H1 (cell line): ENCODE measurements at regions not wholly inside any gene's neighbourhood (a gene's known extent, or its start where the extent isn't known, plus 50 kb on each side); places are given as distances from the start of the nearest gene placed in this dataset.

ENCODE experiments used
- CTCF ChIA-PET: fragments of 300-600 bp; sonication (Branson Sonifier 250); formaldehyde crosslinking; loops from one replicate; lab custom pipeline; 2021; ENCODE audit not compliant: partially characterized antibody; lab: Charles Lee
- POLR2A ChIA-PET: fragments of 300-600 bp; sonication (Branson Sonifier 250); formaldehyde crosslinking; loops from one replicate; lab custom pipeline; 2021; ENCODE audit warnings: inconsistent platforms; ENCODE audit not compliant: partially characterized antibody; lab: Charles Lee
- DNase-seq, 2 experiments: peaks; one replicate each; pipeline versions ENCODE4 v3.0.0 to v3.0.0-alpha.2; 2010 to 2022; ENCODE audit warnings: low spot score in 2 of 2, low read depth in 1 of 2, mixed read lengths in 1 of 2
- FAIRE-seq: peaks from 2 replicates; lab custom pipeline; 2011; peaks lifted over from hg19 to GRCh38; lab: Jason Lieb, UNC
- H2AFZ ChIP-seq: 2 replicates; pipeline ENCODE4 v1.8.1; 2012; ENCODE audit warnings: low read length, inconsistent platforms
- H2AK5ac ChIP-seq: 2 replicates; pipeline ENCODE4 v1.6.1; 2013; ENCODE audit warnings: low read depth, low read length
- H2BK120ac ChIP-seq: replicated peaks from 2 replicates; pipeline ENCODE3; 2013; ENCODE audit warnings: low read depth, low read length, inconsistent platforms
- H2BK12ac ChIP-seq: 2 replicates; pipeline ENCODE4 v1.6.1; 2013; ENCODE audit warnings: low read depth, low read length
- H2BK15ac ChIP-seq: 2 replicates; pipeline ENCODE4 v1.6.1; 2013; ENCODE audit warnings: low read length
- H2BK20ac ChIP-seq: 2 replicates; pipeline ENCODE4 v1.6.1; 2013; ENCODE audit warnings: low read length
- H2BK5ac ChIP-seq: 2 replicates; pipeline ENCODE4 v1.6.1; 2013; ENCODE audit warnings: low read depth, low read length
- H3K14ac ChIP-seq: 2 replicates; pipeline ENCODE4 v1.6.1; 2013; ENCODE audit warnings: inconsistent platforms; ENCODE audit not compliant: insufficient read length
- H3K18ac ChIP-seq: 2 replicates; pipeline ENCODE4 v1.6.1; 2013; ENCODE audit warnings: low read length; ENCODE audit errors: extremely low read depth
- H3K23ac ChIP-seq: 2 replicates; pipeline ENCODE4 v1.6.1; 2013; ENCODE audit warnings: inconsistent platforms; ENCODE audit not compliant: insufficient read length
- H3K23me2 ChIP-seq: 2 replicates; pipeline ENCODE4 v1.6.1; 2013; ENCODE audit warnings: low read depth, low read length
- H3K27ac ChIP-seq: 2 replicates; pipeline ENCODE4 v1.6.1; 2011; ENCODE audit warnings: low read depth, low read length, inconsistent platforms
- H3K27me3 ChIP-seq, 4 experiments: replicated peaks in 1 of 4; 1 replicate in 1 of 4; 2 replicates in 3 of 4; pipeline versions ENCODE4 v1.6.1 to v1.8.1; 2011 to 2013; ENCODE audit warnings: low read length in 3 of 4, mild to moderate bottlenecking in 3 of 4, inconsistent platforms in 2 of 4, mixed read lengths in 2 of 4, moderate library complexity in 1 of 4; ENCODE audit not compliant: control insufficient read depth in 3 of 4, insufficient read depth in 3 of 4; ENCODE audit errors: extremely low read depth in 1 of 4
- H3K36me3 ChIP-seq, 4 experiments: 2 replicates each; pipeline versions ENCODE4 v1.6.1 to v1.8.1; 2011 to 2013; ENCODE audit warnings: mild to moderate bottlenecking in 4 of 4, low read length in 3 of 4, moderate library complexity in 2 of 4, control low read depth in 1 of 4, inconsistent platforms in 1 of 4; ENCODE audit not compliant: insufficient read depth in 4 of 4, control insufficient read depth in 2 of 4
- H3K4ac ChIP-seq: replicated peaks from 2 replicates; pipeline ENCODE3; 2013; ENCODE audit warnings: low read length, low read depth, mixed read lengths, inconsistent platforms; ENCODE audit not compliant: insufficient read length
- H3K4me1 ChIP-seq, 4 experiments: replicated peaks in 1 of 4; 1 replicate in 1 of 4; 2 replicates in 3 of 4; pipeline versions ENCODE4 v1.6.1 to v1.8.1; 2011 to 2013; ENCODE audit warnings: low read length in 3 of 4, inconsistent platforms in 2 of 4, mixed read lengths in 1 of 4; ENCODE audit not compliant: insufficient read depth in 4 of 4, control insufficient read depth in 3 of 4
- H3K4me2 ChIP-seq, 2 experiments: 2 replicates each; pipeline versions ENCODE4 v1.6.1 to v1.8.1; 2011 to 2013; ENCODE audit warnings: low read depth in 2 of 2, low read length in 2 of 2, control low read depth in 1 of 2, inconsistent platforms in 1 of 2, mild to moderate bottlenecking in 1 of 2; ENCODE audit not compliant: insufficient read depth in 1 of 2
- H3K4me3 ChIP-seq, 4 experiments: fragments of 200-600, 300-600 bp in 1 of 4; sonication (generic), shearing (Covaris generic), sonication (Bioruptor Twin) in 1 of 4; 2 replicates each; pipeline versions ENCODE4 v1.5.1 to v1.8.1; 2011 to 2016; ENCODE audit warnings: low read length in 4 of 4, low read depth in 3 of 4, control low read depth in 2 of 4, inconsistent platforms in 2 of 4, mild to moderate bottlenecking in 2 of 4, mixed read lengths in 1 of 4, moderate library complexity in 1 of 4; ENCODE audit not compliant: insufficient read depth in 2 of 4; ENCODE audit errors: extremely low read depth in 1 of 4
- H3K56ac ChIP-seq: replicated peaks from 2 replicates; pipeline ENCODE3; 2013; ENCODE audit warnings: low read depth, mild to moderate bottlenecking, mixed read lengths, low read length, inconsistent platforms; ENCODE audit not compliant: insufficient read length
- H3K79me1 ChIP-seq: 2 replicates; pipeline ENCODE4 v1.6.1; 2013; ENCODE audit warnings: low read depth, low read length, control low read depth
- H3K79me2 ChIP-seq, 2 experiments: 2 replicates each; pipeline versions ENCODE4 v1.6.1 to v1.8.1; 2012 to 2013; ENCODE audit warnings: low read length in 2 of 2, mild to moderate bottlenecking in 2 of 2, inconsistent platforms in 1 of 2; ENCODE audit not compliant: insufficient read depth in 2 of 2, control insufficient read depth in 1 of 2
- H3K9ac ChIP-seq, 4 experiments: replicated peaks in 1 of 4; 1 replicate in 1 of 4; 2 replicates in 3 of 4; pipeline versions ENCODE4 v1.6.1 to v1.8.1; 2011 to 2013; ENCODE audit warnings: low read depth in 3 of 4, low read length in 3 of 4, control low read depth in 2 of 4, mild to moderate bottlenecking in 2 of 4, moderate library complexity in 2 of 4, inconsistent platforms in 1 of 4; ENCODE audit errors: extremely low read depth in 1 of 4
- H3K9me3 ChIP-seq, 2 experiments: 2 replicates each; pipeline versions ENCODE4 v1.6.1 to v1.8.1; 2012 to 2013; ENCODE audit warnings: mild to moderate bottlenecking in 2 of 2, moderate library complexity in 2 of 2, control low read depth in 1 of 2, inconsistent platforms in 1 of 2, low read depth in 1 of 2, low read length in 1 of 2, mixed read lengths in 1 of 2; ENCODE audit not compliant: insufficient read depth in 2 of 2
- H4K20me1 ChIP-seq, 2 experiments: replicated peaks in 1 of 2; 2 replicates each; pipeline versions ENCODE3 to v1.8.1; 2011 to 2013; ENCODE audit warnings: inconsistent platforms in 2 of 2, low read length in 2 of 2, mild to moderate bottlenecking in 1 of 2; ENCODE audit not compliant: insufficient read depth in 2 of 2, control insufficient read depth in 1 of 2
- H4K5ac ChIP-seq: 2 replicates; pipeline ENCODE4 v1.6.1; 2013; ENCODE audit warnings: low read length, low read depth, mixed read lengths, inconsistent platforms; ENCODE audit not compliant: insufficient read length
- H4K8ac ChIP-seq: 2 replicates; pipeline ENCODE4 v1.8.0; 2013; ENCODE audit warnings: mild to moderate bottlenecking, moderate library complexity, low read length, inconsistent platforms; ENCODE audit not compliant: insufficient read depth; ENCODE audit errors: extremely low read depth
- H4K91ac ChIP-seq: replicated peaks from 2 replicates; pipeline ENCODE3; 2013; ENCODE audit warnings: low read length, mixed read lengths, inconsistent platforms; ENCODE audit not compliant: insufficient read length
- ASH2L ChIP-seq: fragments of 200-600, 300-600 bp; sonication (generic); IDR thresholded peaks from one replicate; pipeline ENCODE4 v1.7.1; 2017; ENCODE audit warnings: low read length
- BACH1 ChIP-seq: IDR thresholded peaks from 2 replicates; pipeline ENCODE4 v1.6.1; 2012; ENCODE audit warnings: low read length, improper control_type of control experiment
- BCL11A ChIP-seq, 2 experiments: IDR thresholded peaks; one replicate each; pipeline ENCODE4 v1.6.1; 2011; ENCODE audit warnings: low read depth in 2 of 2, low read length in 2 of 2, mild to moderate bottlenecking in 2 of 2
- BRCA1 ChIP-seq: IDR thresholded peaks from 2 replicates; pipeline ENCODE4 v1.6.1; 2012; ENCODE audit warnings: low read depth, low read length, improper control_type of control experiment
- CBX5 ChIP-seq: fragments of 300-800, 300-1000 bp; sonication (generic); IDR thresholded peaks from 2 replicates; pipeline ENCODE4 v1.7.1; 2016; ENCODE audit warnings: antibody characterized with exemption, low read length, low read depth
- CBX8 ChIP-seq: fragments of 300-800, 300-1000 bp; sonication (generic); IDR thresholded peaks from 2 replicates; pipeline ENCODE4 v1.7.1; 2016; ENCODE audit warnings: low read depth, low read length, borderline replicate concordance
- CHD1 ChIP-seq: IDR thresholded peaks from 2 replicates; pipeline ENCODE4 v1.6.1; 2012; ENCODE audit warnings: low read depth, low read length, improper control_type of control experiment
- FOSL1 ChIP-seq: IDR thresholded peaks from 2 replicates; pipeline ENCODE4 v1.6.1; 2011; ENCODE audit warnings: mild to moderate bottlenecking, low read depth, low read length, moderate library complexity; ENCODE audit not compliant: insufficient read depth
- MAX ChIP-seq: IDR thresholded peaks from 2 replicates; pipeline ENCODE4 v1.6.1; 2012; ENCODE audit warnings: inconsistent platforms
- POLR2A ChIP-seq, 2 experiments: IDR thresholded peaks; 1 replicate in 1 of 2; 2 replicates in 1 of 2; pipeline ENCODE4 v1.6.1; 2011; ENCODE audit warnings: low read depth in 2 of 2, low read length in 2 of 2, mild to moderate bottlenecking in 2 of 2; ENCODE audit errors: control extremely low read depth in 1 of 2
- POU5F1 ChIP-seq: IDR thresholded peaks from 2 replicates; pipeline ENCODE4 v1.6.1; 2011; ENCODE audit warnings: low read depth, mild to moderate bottlenecking, low read length, moderate library complexity
- RAD21 ChIP-seq, 2 experiments: IDR thresholded peaks in 1 of 2; conservative IDR thresholded peaks in 1 of 2; 2 replicates each; pipeline ENCODE4 v1.6.1; 2011; ENCODE audit warnings: low read depth in 2 of 2, low read length in 2 of 2, improper control_type of control experiment in 1 of 2, inconsistent platforms in 1 of 2, mild to moderate bottlenecking in 1 of 2, moderate library complexity in 1 of 2
- SP2 ChIP-seq: IDR thresholded peaks from 2 replicates; pipeline ENCODE4 v1.6.1; 2012; ENCODE audit warnings: mild to moderate bottlenecking, low read length, inconsistent platforms
- SP4 ChIP-seq: IDR thresholded peaks from 2 replicates; pipeline ENCODE4 v1.6.1; 2012; ENCODE audit warnings: low read length, inconsistent platforms
- TAF1 ChIP-seq: IDR thresholded peaks from 2 replicates; pipeline ENCODE4 v1.6.1; 2011; ENCODE audit warnings: mild to moderate bottlenecking, low read depth, low read length
- WGBS, 2 experiments: shearing (Covaris generic) in 1 of 2; methylation state at CpG; one replicate each; pipeline versions ENCODE4 v1.1.6 to v1.1.7; 2013 to 2015; ENCODE audit warnings: low lambda C conversion rate in 2 of 2, mixed read lengths in 2 of 2, inconsistent platforms in 1 of 2, low coverage in 1 of 2, missing lambda C conversion rate in 1 of 2; ENCODE audit not compliant: insufficient replicate concordance in 2 of 2, insufficient coverage in 1 of 2, insufficient read length in 1 of 2; ENCODE audit errors: extremely low coverage in 1 of 2, missing lambda C conversion rate in 1 of 2; 5-methylcytosine and 5-hydroxymethylcytosine counted together

- FAIRE-seq, result no peak
Measured at GRCh38 chr13:109644069-109644750, 142.2 kb downstream of the IRS2 start.

More at GRCh38 chr13:109644069-109644750, 142.2 kb downstream of the IRS2 start:
- Histone ChIP-seq H3K14ac (no peak overlapping the region), H3K56ac (no peak overlapping the region), H2AK5ac (no peak overlapping the region), H3K4me2 (no peak overlapping the region), H3K4me3 (no peak overlapping the region), H3K27me3 (no peaks in the 10 kb centered on the region), H2BK120ac (no peak overlapping the region), H3K36me3 (no peaks in the 10 kb centered on the region), H3K9ac (no peak overlapping the region), H2BK20ac (no peak overlapping the region), H2BK5ac (no peak overlapping the region), H2AFZ (no peak overlapping the region), H3K27ac (no peak overlapping the region), H4K91ac (no peak overlapping the region), H3K23ac (no peak overlapping the region), H3K79me1 (no peaks in the 10 kb centered on the region), H2BK15ac (no peak overlapping the region), H3K79me2 (no peaks in the 10 kb centered on the region), H4K8ac (no peak overlapping the region), H3K18ac (no peak overlapping the region), H3K23me2 (no peaks in the 10 kb centered on the region), H4K20me1 (no peaks in the 10 kb centered on the region), H3K9me3 (peaks cover 18 to 20% of the 10 kb centered on the region in 2 experiments), H3K4me1 (no peaks in the 10 kb centered on the region), H4K5ac (no peak overlapping the region), H2BK12ac (no peak overlapping the region), H3K4ac (no peak overlapping the region)
- CTCF ChIA-PET, result no interaction called here
- 75% methylated on average over 4 of the region's 4 CpGs; no CpG with 5 or more reads in 1 of the 2 experiments for WGBS, 2 experiments
- DNase-seq, result no peak
- TF ChIP-seq CBX5 (no peak), MAX (no peak), BCL11A (IDR thresholded peaks at IDR 0.05; ENCODE audit: low read depth in 2 of 2, low read length in 2 of 2) (no peak), BRCA1 (no peak), POU5F1 (no peak), RAD21 (IDR thresholded peaks at IDR 0.05 in 1 of 2, conservative IDR thresholded peaks at IDR 0.05 in 1 of 2; ENCODE audit: low read depth in 2 of 2, low read length in 2 of 2) (no peak), CHD1 (no peak), FOSL1 (no peak), BACH1 (no peak), ASH2L (no peak), CBX8 (no peak), TAF1 (no peak), SP4 (no peak), POLR2A (IDR thresholded peaks at IDR 0.05; ENCODE audit: control extremely low read depth in 1 of 2, low read depth in 2 of 2, low read length in 2 of 2) (no peak), SP2 (no peak)
- POLR2A ChIA-PET, result no interaction called here
